ENCODE measurements at regions not wholly inside any gene's neighbourhood (a gene's known extent, or its start where the extent isn't known, plus 50 kb on each side); places are given as distances from the start of the nearest gene placed in this dataset.
"Not testable (repeated sequence)": the region's sequence is repeated elsewhere in the genome, so short reads cannot be mapped to it uniquely, and the experiment has no call there.

- DNase-seq (ENCODE audit: low spot score), result no peak
Observed at GRCh38 chr2:234156326-234156725, 105.8 kb downstream of the SPP2 start.

- DNase-seq (ENCODE audit: low spot score), result not testable (repeated sequence)
Observed at GRCh38 chr2:234152835-234153234, 102.3 kb downstream of the SPP2 start.

- no peak for DNase-seq (ENCODE audit: low spot score)
Observed at GRCh38 chr2:234147335-234147861, 96.9 kb downstream of the SPP2 start.

- DNase-seq (ENCODE audit: low spot score), result peak; percentile 98
Observed at GRCh38 chr2:234146087-234146826, 95.8 kb downstream of the SPP2 start.

GRCh38 chr2:234145511-234145910 is 95.0 kb downstream of the SPP2 start:
- no peak for DNase-seq (ENCODE audit: low spot score)

GRCh38 chr2:234145057-234145456 is 94.6 kb downstream of the SPP2 start:
- no peak for DNase-seq (ENCODE audit: low spot score)

- no peak for DNase-seq (ENCODE audit: low spot score)
Observed at GRCh38 chr2:234143896-234144295, 93.4 kb downstream of the SPP2 start.

- DNase-seq (ENCODE audit: low spot score), result no peak
Observed at GRCh38 chr2:234142530-234142929, 92.0 kb downstream of the SPP2 start.

- DNase-seq (ENCODE audit: low spot score), result no peak
Observed at GRCh38 chr2:234139755-234140154, 89.3 kb downstream of the SPP2 start.

- DNase-seq (ENCODE audit: low spot score), result no peak
Observed at GRCh38 chr2:234138836-234139235, 88.3 kb downstream of the SPP2 start.

- DNase-seq (ENCODE audit: low spot score), result peak; percentile 90
Observed at GRCh38 chr2:234137400-234138014, 87.0 kb downstream of the SPP2 start.

- DNase-seq (ENCODE audit: low spot score), result no peak
Observed at GRCh38 chr2:234136461-234136860, 86.0 kb downstream of the SPP2 start.

- DNase-seq (ENCODE audit: low spot score), result peak; percentile 82
Observed at GRCh38 chr2:234135750-234136221, 85.3 kb downstream of the SPP2 start.

- no peak for DNase-seq (ENCODE audit: low spot score)
Observed at GRCh38 chr2:234134496-234134895, 84.0 kb downstream of the SPP2 start.

GRCh38 chr2:234133004-234133403 is 82.5 kb downstream of the SPP2 start:
- DNase-seq (ENCODE audit: low spot score), result no peak

GRCh38 chr2:234130777-234131181 is 80.3 kb downstream of the SPP2 start:
- DNase-seq (ENCODE audit: low spot score), result no peak

GRCh38 chr2:234128606-234129005 is 78.1 kb downstream of the SPP2 start:
- DNase-seq (ENCODE audit: low spot score), result no peak

Data from kidney capillary endothelial cell (primary cell).